ENCODE measurements at regions not wholly inside any gene's neighbourhood (a gene's known extent, or its start where the extent isn't known, plus 50 kb on each side); places are given as distances from the start of the nearest gene placed in this dataset.

DNA sequence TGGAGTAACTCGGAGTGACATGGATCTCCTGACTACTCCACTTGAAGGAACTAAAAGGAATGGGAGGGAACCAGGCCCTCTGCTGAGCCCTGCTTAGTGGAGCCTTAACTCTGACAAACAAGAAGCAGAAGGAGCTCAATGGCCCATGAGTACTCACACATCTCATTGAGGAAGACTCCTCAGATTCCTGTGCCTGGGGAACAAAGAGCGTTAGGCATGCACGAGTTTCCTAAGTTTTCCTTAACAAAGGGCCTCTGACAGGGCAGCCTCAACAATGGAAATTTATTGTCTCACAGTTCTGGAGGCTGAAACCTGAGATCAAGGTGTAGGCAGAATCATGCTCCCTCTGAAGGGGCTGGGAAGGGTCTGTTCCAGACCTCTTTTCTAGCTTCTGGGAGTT, 185.7 kb upstream of the NTF3 start:
- DNase-seq (ENCODE audit: low spot score) (no peak), ATAC-seq (ENCODE audit: low read depth) (no peak)
- TF ChIP-seq CTCF (IDR thresholded peaks at IDR 0.05; ENCODE audit: poor library complexity, severe bottlenecking) = no peak
- Histone ChIP-seq H3K4me1 (ENCODE audit: insufficient read depth, poor library complexity, severe bottlenecking) (no peaks in the 10 kb centered on the region), H3K4me3 (ENCODE audit: severe bottlenecking) (no peak overlapping the region), H3K27ac (ENCODE audit: poor library complexity, severe bottlenecking) (no peak overlapping the region), H3K9me3 (ENCODE audit: severe bottlenecking) (peaks cover 4% of the 10 kb centered on the region), H3K27me3 (ENCODE audit: insufficient read depth, poor library complexity, severe bottlenecking) (no peaks in the 10 kb centered on the region), H3K36me3 (ENCODE audit: low read depth) (no peaks in the 10 kb centered on the region)

DNA sequence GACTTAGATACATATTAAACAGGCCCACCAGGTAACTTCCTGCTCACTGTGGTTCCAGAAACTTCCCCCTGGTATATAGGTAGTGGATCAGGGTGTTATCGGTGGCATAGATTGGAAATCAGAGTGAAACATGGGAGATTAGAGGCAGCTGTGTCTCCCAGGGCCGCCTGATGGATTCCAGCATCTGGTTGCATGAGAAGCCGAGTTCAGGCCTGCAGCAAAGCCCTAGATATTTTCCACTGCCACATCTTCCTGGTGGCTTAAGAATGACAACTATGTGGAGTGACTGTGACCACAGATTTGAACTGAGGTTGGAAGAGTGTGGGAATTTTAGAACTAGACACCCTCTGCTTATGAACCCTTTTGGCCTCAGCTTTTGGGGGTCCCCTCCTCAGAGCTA, 184.8 kb upstream of the NTF3 start:
- Histone ChIP-seq H3K4me3 (ENCODE audit: severe bottlenecking) (no peak overlapping the region), H3K4me1 (ENCODE audit: insufficient read depth, poor library complexity, severe bottlenecking) (no peaks in the 10 kb centered on the region), H3K9me3 (ENCODE audit: severe bottlenecking) (peaks cover 4% of the 10 kb centered on the region), H3K27me3 (ENCODE audit: insufficient read depth, poor library complexity, severe bottlenecking) (no peaks in the 10 kb centered on the region), H3K27ac (ENCODE audit: poor library complexity, severe bottlenecking) (no peak overlapping the region), H3K36me3 (ENCODE audit: low read depth) (no peaks in the 10 kb centered on the region)
- ATAC-seq (ENCODE audit: low read depth) (no peak), DNase-seq (ENCODE audit: low spot score) (no peak)
- no peak for TF ChIP-seq CTCF (IDR thresholded peaks at IDR 0.05; ENCODE audit: poor library complexity, severe bottlenecking)

GRCh38 chr12:5248230-5248629, 183.7 kb upstream of the NTF3 start:
- Histone ChIP-seq H3K9me3 (ENCODE audit: severe bottlenecking) (peaks cover 4% of the 10 kb centered on the region), H3K4me3 (ENCODE audit: severe bottlenecking) (no peak overlapping the region), H3K27ac (ENCODE audit: poor library complexity, severe bottlenecking) (no peak overlapping the region), H3K27me3 (ENCODE audit: insufficient read depth, poor library complexity, severe bottlenecking) (no peaks in the 10 kb centered on the region), H3K4me1 (ENCODE audit: insufficient read depth, poor library complexity, severe bottlenecking) (no peaks in the 10 kb centered on the region), H3K36me3 (ENCODE audit: low read depth) (no peaks in the 10 kb centered on the region)
- no peak for TF ChIP-seq CTCF (IDR thresholded peaks at IDR 0.05; ENCODE audit: poor library complexity, severe bottlenecking)
- DNase-seq (ENCODE audit: low spot score) = no peak
- ATAC-seq (ENCODE audit: low read depth) = no peak

DNA sequence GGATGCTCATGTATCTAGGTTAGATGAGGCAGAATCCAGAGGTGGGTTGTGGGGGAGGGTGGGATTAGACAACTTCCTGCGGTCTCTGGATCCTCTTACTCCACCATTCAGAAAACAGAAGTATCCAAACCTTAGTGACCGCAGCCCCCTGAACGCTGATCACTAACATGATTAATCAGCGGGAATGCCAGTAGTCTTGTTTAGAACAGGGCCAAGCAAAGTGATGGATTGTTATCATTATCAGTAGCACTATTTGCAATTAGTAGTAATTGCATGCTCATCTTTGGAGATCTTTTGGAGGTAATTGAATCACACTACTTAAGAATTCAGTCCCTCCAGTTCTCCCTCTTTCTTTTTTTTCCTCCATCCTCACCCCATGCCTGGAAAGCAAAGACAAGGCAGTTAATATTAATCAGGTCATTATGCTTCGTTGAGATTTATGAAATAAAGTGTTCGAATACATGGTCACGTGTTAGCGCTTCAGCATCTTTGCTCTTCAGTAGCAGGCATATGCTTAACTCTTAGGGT, 182.8 kb upstream of the NTF3 start:
- TF ChIP-seq CTCF (IDR thresholded peaks at IDR 0.05; ENCODE audit: poor library complexity, severe bottlenecking) = no peak
- H3K9me3 ChIP-seq (ENCODE audit: severe bottlenecking) = peaks cover 4% of the 10 kb centered on the region
- DNase-seq (ENCODE audit: low spot score) (no peak), ATAC-seq (ENCODE audit: low read depth) (no peak)
- H3K27ac ChIP-seq (ENCODE audit: poor library complexity, severe bottlenecking) = no peak overlapping the region
- H3K4me3 ChIP-seq (ENCODE audit: severe bottlenecking) = no peak overlapping the region
- no peaks in the 10 kb centered on the region for H3K4me1 ChIP-seq (ENCODE audit: insufficient read depth, poor library complexity, severe bottlenecking)
- H3K27me3 ChIP-seq (ENCODE audit: insufficient read depth, poor library complexity, severe bottlenecking) = no peaks in the 10 kb centered on the region
- no peaks in the 10 kb centered on the region for H3K36me3 ChIP-seq (ENCODE audit: low read depth)

DNA sequence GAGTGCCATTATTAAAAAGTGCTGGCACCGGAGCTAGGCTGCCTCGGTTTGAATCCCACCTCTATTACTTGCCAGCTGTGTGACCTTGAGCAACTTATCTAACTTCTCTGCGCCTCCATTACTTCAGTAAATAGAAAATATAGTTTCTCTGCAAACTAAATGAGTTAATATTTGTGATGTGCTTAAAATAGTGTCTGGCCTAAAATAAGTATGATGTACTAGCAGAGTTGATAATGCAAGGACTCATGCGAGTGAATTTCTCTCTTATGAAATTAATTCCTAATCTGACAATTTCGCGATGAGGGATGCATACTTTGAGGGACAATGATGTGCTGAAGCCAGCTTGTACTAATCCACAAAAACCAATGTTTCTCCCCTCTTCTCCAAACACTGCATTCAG, 180.8 kb upstream of the NTF3 start:
- no peak for ATAC-seq (ENCODE audit: low read depth)
- no peak for TF ChIP-seq CTCF (IDR thresholded peaks at IDR 0.05; ENCODE audit: poor library complexity, severe bottlenecking)
- Histone ChIP-seq H3K9me3 (ENCODE audit: severe bottlenecking) (peaks cover 4% of the 10 kb centered on the region), H3K4me3 (ENCODE audit: severe bottlenecking) (no peak overlapping the region), H3K36me3 (ENCODE audit: low read depth) (no peaks in the 10 kb centered on the region), H3K27ac (ENCODE audit: poor library complexity, severe bottlenecking) (no peak overlapping the region), H3K4me1 (ENCODE audit: insufficient read depth, poor library complexity, severe bottlenecking) (no peaks in the 10 kb centered on the region), H3K27me3 (ENCODE audit: insufficient read depth, poor library complexity, severe bottlenecking) (no peaks in the 10 kb centered on the region)
- no peak for DNase-seq (ENCODE audit: low spot score)

Data from RWPE2 (cell line).